ENCODE measurements at regions not wholly inside any gene's neighbourhood (a gene's known extent, or its start where the extent isn't known, plus 50 kb on each side); places are given as distances from the start of the nearest gene placed in this dataset.
A peak's percentile ranks its signal among the peaks of the same experiment; 100 is the strongest.

DNA sequence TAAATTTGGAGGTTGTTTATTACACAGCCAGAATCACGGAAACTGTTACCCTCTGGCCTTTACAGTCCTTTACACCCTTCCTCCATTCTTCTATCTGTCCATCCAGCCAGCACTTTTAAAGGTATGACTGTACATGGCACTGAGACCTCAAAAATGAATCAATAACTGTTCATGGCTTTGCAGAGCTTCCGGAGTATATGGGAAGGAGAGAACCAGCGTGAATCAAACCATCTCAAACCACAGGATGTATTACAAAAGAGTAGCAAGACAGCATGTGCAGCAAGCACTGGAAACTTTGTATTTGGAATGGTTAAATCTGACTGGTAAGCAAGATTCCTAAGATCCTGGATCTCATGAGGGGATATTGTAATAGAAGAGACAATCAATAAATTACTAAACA is 228.5 kb upstream of the CASK start:
- no peak for DNase-seq

GRCh38 chrX:42149765-42150164 is 226.4 kb upstream of the CASK start:
- no peak for DNase-seq

GRCh38 chrX:42149281-42149680 is 225.9 kb upstream of the CASK start:
- no peak for DNase-seq

- DNase-seq = no peak
Observed at GRCh38 chrX:42143866-42144592, 220.7 kb upstream of the CASK start.

DNA sequence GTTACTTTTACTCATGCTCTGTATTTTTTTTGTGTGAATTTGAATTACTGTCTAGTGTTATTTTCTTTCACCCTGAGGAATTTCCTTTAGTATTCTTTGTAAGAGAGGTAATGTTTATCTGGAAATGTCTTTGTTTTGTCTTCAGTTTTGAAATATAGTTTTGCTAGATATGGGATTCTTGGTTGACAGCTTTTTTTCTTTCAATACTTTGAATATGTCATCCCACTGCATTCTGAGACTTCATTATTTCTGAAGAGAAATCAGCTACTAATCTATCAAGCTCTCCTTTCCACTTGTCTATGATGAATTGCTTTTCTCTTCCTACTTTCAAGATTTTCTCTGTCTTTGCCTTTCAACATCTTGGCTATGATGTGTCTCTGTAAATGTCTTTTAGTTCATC is 217.0 kb upstream of the CASK start:
- no peak for DNase-seq

- DNase-seq = no peak
Observed at GRCh38 chrX:42135583-42136228, 212.4 kb upstream of the CASK start.

DNA sequence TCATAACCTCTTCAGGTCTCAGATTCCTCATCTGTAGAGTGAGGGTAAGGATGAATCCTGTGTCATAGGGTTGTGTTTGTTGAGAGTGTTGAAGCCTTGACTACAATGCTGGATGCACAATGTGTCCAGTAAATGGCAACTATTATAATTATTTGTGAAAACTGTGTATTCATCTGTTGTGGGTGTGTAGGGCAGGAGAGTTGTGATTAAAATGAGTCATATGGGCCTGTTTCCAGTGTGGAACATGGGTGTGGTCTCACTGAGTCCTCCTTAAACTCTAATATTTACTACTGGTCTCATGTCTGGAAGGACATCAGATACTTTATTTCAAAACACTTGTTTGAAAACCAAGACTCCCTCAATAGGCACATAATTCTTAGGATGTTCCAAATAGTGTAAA is 208.5 kb upstream of the CASK start:
- no peak for DNase-seq

DNA sequence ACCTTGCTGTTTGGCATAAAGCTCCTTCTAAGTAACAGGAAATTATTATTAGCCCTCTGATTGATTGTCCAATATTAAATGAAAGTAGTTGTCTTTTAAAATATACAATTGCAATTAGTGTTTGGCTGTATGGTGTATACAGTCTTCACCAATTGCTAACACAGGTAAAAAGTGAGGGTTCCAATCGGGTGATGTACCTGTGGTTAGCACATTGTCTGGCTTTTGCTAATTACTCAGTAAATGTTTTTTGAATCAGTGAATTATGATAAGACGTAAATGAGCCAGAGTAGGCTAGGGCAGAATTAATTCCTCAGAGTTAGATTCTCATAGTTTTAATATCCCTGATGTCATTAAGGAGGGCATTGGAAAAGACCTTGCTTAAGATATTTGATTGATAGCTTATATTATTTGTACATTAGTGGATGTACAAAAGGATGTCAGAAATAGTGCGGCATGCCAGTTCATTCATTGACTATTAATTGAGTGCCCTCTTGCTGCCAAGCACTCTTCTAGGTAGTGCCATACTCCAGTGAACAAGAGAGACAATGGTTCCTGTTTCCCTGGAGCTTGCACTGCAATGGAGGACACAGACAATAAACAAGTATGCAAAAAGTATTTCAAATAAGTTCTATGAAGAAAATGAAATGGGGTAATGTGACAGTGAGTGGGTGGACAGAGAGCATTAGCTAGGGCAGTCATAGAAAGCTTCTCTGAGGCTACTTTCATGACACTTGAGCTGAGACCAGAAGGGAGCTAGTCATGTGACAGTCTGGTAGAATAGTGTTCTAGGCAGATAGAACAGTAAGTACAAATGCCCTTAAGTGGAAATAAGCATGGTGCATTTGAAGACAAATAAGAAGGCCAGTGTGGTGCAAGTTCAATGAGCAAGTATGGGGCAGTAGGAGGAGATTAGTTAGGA is 205.9 kb upstream of the CASK start:
- DNase-seq = no peak

- no peak for DNase-seq
Observed at GRCh38 chrX:42128587-42128986, 205.2 kb upstream of the CASK start.

DNA sequence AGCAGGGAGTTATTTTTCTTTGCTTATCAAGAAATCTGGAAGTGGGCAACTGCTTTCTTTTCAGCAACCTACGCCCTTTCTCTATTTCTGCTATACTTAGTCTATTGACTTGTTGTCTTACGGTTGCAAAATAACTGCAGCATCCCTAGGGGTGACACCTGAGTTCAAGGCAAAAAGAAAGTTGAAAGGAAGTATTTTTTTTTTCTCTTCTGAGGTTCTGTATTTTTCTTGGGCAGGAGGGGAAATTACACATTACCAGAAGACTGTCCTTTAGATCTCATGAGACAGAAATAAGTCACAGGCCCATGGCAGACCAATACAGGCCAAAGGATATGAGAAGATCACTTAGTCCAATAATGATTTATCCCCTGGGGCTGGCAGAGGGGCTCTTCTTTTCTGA is 204.7 kb upstream of the CASK start:
- no peak for DNase-seq

- peak; percentile 76 for DNase-seq
Observed at GRCh38 chrX:42127563-42127962, 204.2 kb upstream of the CASK start.

DNA sequence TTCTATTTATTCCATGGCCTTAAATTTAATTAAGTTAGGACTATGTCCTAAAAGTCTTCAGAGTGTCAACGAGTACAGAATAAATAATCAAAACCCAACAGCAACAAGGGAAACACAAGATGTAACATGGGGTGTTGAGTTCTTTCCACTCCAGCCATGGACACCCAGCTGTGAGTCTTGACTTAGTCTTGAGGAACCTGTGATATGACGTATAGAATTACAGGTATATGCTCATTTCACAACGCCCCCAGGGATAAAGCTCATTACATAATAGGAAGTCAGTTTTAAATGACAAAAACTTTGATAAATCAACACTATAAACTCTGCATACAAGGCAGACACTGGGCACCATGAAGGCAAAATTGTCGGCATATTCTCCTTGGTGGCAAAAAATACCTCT is 200.0 kb upstream of the CASK start:
- peak; percentile 6 for DNase-seq

GRCh38 chrX:42119076-42119475 is 195.7 kb upstream of the CASK start:
- DNase-seq = peak; percentile 90

- DNase-seq = no peak
Observed at GRCh38 chrX:42117318-42117717, 194.0 kb upstream of the CASK start.

GRCh38 chrX:42109428-42109827 is 186.1 kb upstream of the CASK start:
- DNase-seq = no peak

DNA sequence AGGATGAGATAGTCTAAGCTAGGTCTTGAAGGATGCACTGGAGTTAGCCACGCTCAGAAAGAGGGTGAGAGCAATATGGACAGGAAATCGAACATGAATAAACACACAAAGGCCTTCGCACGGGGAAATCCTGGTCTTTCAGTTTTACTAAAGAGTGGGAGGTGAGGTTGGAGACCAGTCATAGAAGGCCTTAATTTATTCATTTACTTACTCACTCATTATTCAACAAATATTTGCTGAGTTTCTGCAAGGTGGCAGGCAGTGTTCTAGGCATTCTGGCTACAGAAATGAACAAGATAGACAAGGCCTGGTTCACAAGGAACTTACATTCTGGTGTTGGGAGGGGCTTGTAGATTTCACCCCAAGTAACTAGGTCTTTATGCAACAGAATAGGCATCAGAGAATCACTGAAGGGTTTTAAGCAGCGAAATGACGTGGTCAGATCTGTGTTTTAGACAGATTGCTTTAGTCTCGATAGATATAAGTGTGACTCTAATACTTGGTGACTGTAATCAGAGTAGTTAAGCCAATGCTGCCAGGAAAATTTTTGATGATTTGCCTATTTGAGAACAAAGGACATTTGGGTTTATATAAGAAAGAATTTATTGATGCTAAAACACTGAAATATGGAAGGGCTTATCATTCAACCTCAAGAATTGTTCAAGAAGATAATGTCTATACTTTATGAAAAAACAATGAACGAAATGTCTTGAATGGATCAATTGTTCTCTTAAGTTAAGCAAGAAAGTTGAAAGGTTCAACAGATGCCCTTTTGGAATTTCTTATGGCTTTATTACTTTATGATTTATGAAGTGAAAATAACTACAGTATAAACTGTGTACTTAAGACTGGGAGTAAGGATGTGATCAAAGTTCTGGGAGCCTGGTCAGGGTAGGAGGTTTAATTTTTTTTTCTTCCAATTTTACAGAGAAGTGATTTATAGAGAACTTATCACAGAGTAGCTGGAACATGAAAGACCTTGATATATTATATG is 184.4 kb upstream of the CASK start:
- no peak for DNase-seq

DNA sequence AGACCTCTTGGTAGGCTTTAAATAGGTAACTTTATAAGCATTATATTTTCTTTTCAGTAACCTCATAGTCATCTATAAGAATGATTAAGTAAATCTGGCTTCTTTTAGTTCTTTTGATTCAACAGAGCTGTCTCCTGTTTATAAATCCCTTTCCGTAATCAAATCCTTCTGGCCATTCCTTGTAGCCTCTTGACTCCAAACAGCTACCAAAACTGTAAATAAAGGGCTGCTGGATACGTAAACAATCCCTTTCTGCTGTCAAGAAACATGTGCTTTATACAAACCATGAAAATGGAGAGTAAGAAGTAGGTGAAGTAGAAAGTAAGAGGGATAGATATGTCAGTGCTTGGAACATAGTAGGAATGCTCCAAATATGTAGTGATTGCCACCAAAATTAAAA is 183.2 kb upstream of the CASK start:
- DNase-seq = no peak

- no peak for DNase-seq
Observed at GRCh38 chrX:42102586-42103282, 179.4 kb upstream of the CASK start.

DNA sequence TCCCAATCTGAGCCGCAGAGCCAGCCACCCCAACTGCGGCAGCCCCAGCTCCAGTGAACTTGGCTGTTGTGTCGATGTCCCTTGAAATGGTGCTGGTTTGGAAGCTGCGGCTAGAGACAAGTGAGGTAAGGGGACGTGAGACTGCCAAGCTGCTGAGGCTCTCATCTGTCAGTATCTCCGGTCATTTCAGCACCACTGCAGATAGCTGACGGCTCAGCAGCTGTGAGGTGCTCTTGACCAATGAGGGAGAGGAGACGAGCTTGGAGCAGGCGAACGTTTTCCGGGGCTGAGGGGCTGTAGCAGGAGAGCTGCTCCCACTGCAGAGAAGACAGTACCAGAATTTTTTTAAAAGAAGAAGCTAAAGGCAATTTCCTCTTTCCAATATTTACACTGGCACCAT is 175.5 kb upstream of the CASK start:
- DNase-seq = peak; percentile 46

- DNase-seq = no peak
Observed at GRCh38 chrX:42097486-42097885, 174.1 kb upstream of the CASK start.

DNA sequence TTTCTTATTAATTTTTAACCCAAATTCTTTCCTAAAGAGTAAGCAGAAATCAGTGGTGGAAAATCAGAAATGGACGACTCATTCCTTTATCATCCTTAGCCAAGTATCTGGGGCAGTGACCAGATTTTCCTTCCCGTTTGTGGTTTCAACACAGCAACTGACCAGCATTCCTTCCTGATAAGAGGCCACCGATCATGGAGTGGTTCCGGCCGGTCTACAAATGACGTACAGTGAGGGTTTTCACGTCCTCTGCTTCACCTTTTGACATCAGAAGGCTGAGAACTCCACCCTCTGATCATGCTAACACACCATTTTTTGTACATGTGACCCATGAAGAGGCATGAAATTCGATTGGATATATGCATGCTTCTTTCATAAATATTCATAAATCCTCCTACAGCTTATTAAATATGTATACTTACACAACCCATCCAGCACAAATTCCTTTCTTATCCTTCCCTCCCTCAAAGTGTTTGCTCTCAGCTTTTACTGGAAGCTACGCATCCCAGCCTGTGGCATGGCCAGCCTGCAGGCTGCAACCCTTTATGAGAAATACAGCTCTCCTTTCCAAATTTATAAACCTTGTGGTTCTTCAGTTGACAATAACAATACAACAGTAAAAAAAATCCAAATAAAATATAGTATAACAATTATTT is 173.0 kb upstream of the CASK start:
- no peak for DNase-seq

All from NCI-H146 (cell line).